ENCODE measurements at regions not wholly inside any gene's neighbourhood (a gene's known extent, or its start where the extent isn't known, plus 50 kb on each side); places are given as distances from the start of the nearest gene placed in this dataset.

GRCh38 chr7:119219663-119220062 lies 995.2 kb downstream of the ANKRD7 start:
- Histone ChIP-seq H3K4me1 (no peaks in the 10 kb centered on the region), H3K4me3 (no peak overlapping the region), H3K27me3 (ENCODE audit: insufficient read depth in 3 of 3, low read length in 2 of 3) (no peaks in the 10 kb centered on the region), H3K36me3 (ENCODE audit: insufficient read depth in 1 of 2, low read depth in 1 of 2) (no peaks in the 10 kb centered on the region), H3K9me3 (peaks cover 5% of the 10 kb centered on the region), H3K27ac (no peak overlapping the region)
- ATAC-seq (no peak), DNase-seq (no peak)
- intact Hi-C loops (cut with DNase I) = no loop called here
- no peak for TF ChIP-seq CTCF (IDR thresholded peaks at IDR 0.05)
- WGBS, 3 donors = 88 to 97% (median 95%) methylated on average over 3 of the region's 3 CpGs

- no peak overlapping the region for H3K4me3 ChIP-seq
- no peaks in the 10 kb centered on the region for H3K4me1 ChIP-seq
- no peaks in the 10 kb centered on the region for H3K9me3 ChIP-seq
- no peak for TF ChIP-seq CTCF (IDR thresholded peaks at IDR 0.05)
- H3K36me3 ChIP-seq (ENCODE audit: insufficient read depth in 1 of 2, low read depth in 1 of 2) = no peaks in the 10 kb centered on the region
- 60 to 77% (median 69%) methylated on average over 2 of the region's 2 CpGs for WGBS, 3 donors
- no peak for DNase-seq
- H3K27me3 ChIP-seq (ENCODE audit: insufficient read depth in 3 of 3, low read length in 2 of 3) = no peaks in the 10 kb centered on the region
- ATAC-seq = no peak
- intact Hi-C loops (cut with DNase I) = no loop called here
- H3K27ac ChIP-seq = no peak overlapping the region
Measured at GRCh38 chr7:119223930-119224329, 999.4 kb downstream of the ANKRD7 start.

GRCh38 chr7:119228482-119228881 lies 1004.0 kb downstream of the ANKRD7 start:
- WGBS, 3 donors = 79 to 85% (median 82%) methylated on average over 1 of the region's 1 CpG
- H3K27me3 ChIP-seq (ENCODE audit: insufficient read depth in 3 of 3, low read length in 2 of 3) = no peaks in the 10 kb centered on the region
- TF ChIP-seq CTCF (IDR thresholded peaks at IDR 0.05) = no peak
- DNase-seq (no peak), ATAC-seq (no peak)
- no peak overlapping the region for H3K27ac ChIP-seq
- no peak overlapping the region for H3K4me3 ChIP-seq
- intact Hi-C loops (cut with DNase I) = no loop called here
- H3K4me1 ChIP-seq = no peaks in the 10 kb centered on the region
- no peaks in the 10 kb centered on the region for H3K36me3 ChIP-seq (ENCODE audit: insufficient read depth in 1 of 2, low read depth in 1 of 2)
- H3K9me3 ChIP-seq = no peaks in the 10 kb centered on the region

GRCh38 chr7:119232091-119232490 lies 1007.6 kb downstream of the ANKRD7 start:
- no peak overlapping the region for H3K4me3 ChIP-seq
- DNase-seq = no peak
- H3K27ac ChIP-seq = no peak overlapping the region
- H3K27me3 ChIP-seq (ENCODE audit: insufficient read depth in 3 of 3, low read length in 2 of 3) = no peaks in the 10 kb centered on the region
- H3K36me3 ChIP-seq (ENCODE audit: insufficient read depth in 1 of 2, low read depth in 1 of 2) = no peaks in the 10 kb centered on the region
- 65 to 69% (median 66%) methylated on average over 2 of the region's 2 CpGs for WGBS, 3 donors
- H3K9me3 ChIP-seq = no peaks in the 10 kb centered on the region
- TF ChIP-seq CTCF (IDR thresholded peaks at IDR 0.05) = no peak
- intact Hi-C loops (cut with DNase I) = no loop called here
- no peaks in the 10 kb centered on the region for H3K4me1 ChIP-seq
- ATAC-seq = no peak

- no peak for TF ChIP-seq CTCF (IDR thresholded peaks at IDR 0.05)
- 91 to 100% (median 93%) methylated on average over 1 of the region's 1 CpG for WGBS, 3 donors
- Histone ChIP-seq H3K4me1 (no peaks in the 10 kb centered on the region), H3K36me3 (ENCODE audit: insufficient read depth in 1 of 2, low read depth in 1 of 2) (no peaks in the 10 kb centered on the region), H3K4me3 (no peak overlapping the region), H3K27me3 (ENCODE audit: insufficient read depth in 3 of 3, low read length in 2 of 3) (no peaks in the 10 kb centered on the region), H3K27ac (no peak overlapping the region), H3K9me3 (no peaks in the 10 kb centered on the region)
- DNase-seq = no peak
- intact Hi-C loops (cut with DNase I) = no loop called here
- ATAC-seq = no peak
Measured at GRCh38 chr7:119233015-119233414, 1008.5 kb downstream of the ANKRD7 start.
